ENCODE measurements at regions not wholly inside any gene's neighbourhood (a gene's known extent, or its start where the extent isn't known, plus 50 kb on each side); places are given as distances from the start of the nearest gene placed in this dataset.

GRCh38 chr3:159721324-159721723 is 267.3 kb upstream of the IL12A start:
- no peak for TF ChIP-seq POLR2AphosphoS5 (IDR thresholded peaks at IDR 0.05; ENCODE audit: borderline replicate concordance, low read depth, low read length)
- no peak for TF ChIP-seq FOXP2 (optimal IDR thresholded peaks at IDR 0.05; ENCODE audit: control extremely low read depth, extremely low read length, insufficient read depth)
- TF ChIP-seq EZH2 (IDR thresholded peaks at IDR 0.05), result no peak
- Histone ChIP-seq H3K9me3 (ENCODE audit: low read depth, low read length) (no peaks in the 10 kb centered on the region), H3K27ac (no peak overlapping the region), H3K9ac (ENCODE audit: insufficient read length) (no peak overlapping the region), H3K4me3 (no peak overlapping the region), H3K36me3 (ENCODE audit: insufficient read depth, low read length) (no peaks in the 10 kb centered on the region)
- no peak for DNase-seq (ENCODE audit: low read depth, low spot score)

- H3K4me3 ChIP-seq, result no peak overlapping the region
- no peak overlapping the region for H3K9ac ChIP-seq (ENCODE audit: insufficient read length)
- TF ChIP-seq FOXP2 (optimal IDR thresholded peaks at IDR 0.05; ENCODE audit: control extremely low read depth, extremely low read length, insufficient read depth), result no peak
- TF ChIP-seq EZH2 (IDR thresholded peaks at IDR 0.05), result no peak
- TF ChIP-seq POLR2AphosphoS5 (IDR thresholded peaks at IDR 0.05; ENCODE audit: borderline replicate concordance, low read depth, low read length), result no peak
- no peak overlapping the region for H3K27ac ChIP-seq
- DNase-seq (ENCODE audit: low read depth, low spot score), result no peak
- no peaks in the 10 kb centered on the region for H3K9me3 ChIP-seq (ENCODE audit: low read depth, low read length)
- H3K36me3 ChIP-seq (ENCODE audit: insufficient read depth, low read length), result no peaks in the 10 kb centered on the region
Measured at GRCh38 chr3:159723295-159723694, 265.3 kb upstream of the IL12A start.

GRCh38 chr3:159724627-159725026 is 264.0 kb upstream of the IL12A start:
- H3K9me3 ChIP-seq (ENCODE audit: low read depth, low read length), result no peaks in the 10 kb centered on the region
- H3K36me3 ChIP-seq (ENCODE audit: insufficient read depth, low read length), result no peaks in the 10 kb centered on the region
- no peak overlapping the region for H3K4me3 ChIP-seq
- DNase-seq (ENCODE audit: low read depth, low spot score), result no peak
- H3K27ac ChIP-seq, result no peak overlapping the region
- no peak overlapping the region for H3K9ac ChIP-seq (ENCODE audit: insufficient read length)
- no peak for TF ChIP-seq FOXP2 (optimal IDR thresholded peaks at IDR 0.05; ENCODE audit: control extremely low read depth, extremely low read length, insufficient read depth)
- no peak for TF ChIP-seq POLR2AphosphoS5 (IDR thresholded peaks at IDR 0.05; ENCODE audit: borderline replicate concordance, low read depth, low read length)
- TF ChIP-seq EZH2 (IDR thresholded peaks at IDR 0.05), result no peak

- no peak for DNase-seq (ENCODE audit: low read depth, low spot score)
- TF ChIP-seq FOXP2 (optimal IDR thresholded peaks at IDR 0.05; ENCODE audit: control extremely low read depth, extremely low read length, insufficient read depth) (no peak), POLR2AphosphoS5 (IDR thresholded peaks at IDR 0.05; ENCODE audit: borderline replicate concordance, low read depth, low read length) (no peak), EZH2 (IDR thresholded peaks at IDR 0.05) (no peak)
- Histone ChIP-seq H3K9me3 (ENCODE audit: low read depth, low read length) (no peaks in the 10 kb centered on the region), H3K4me3 (no peak overlapping the region), H3K9ac (ENCODE audit: insufficient read length) (no peak overlapping the region), H3K36me3 (ENCODE audit: insufficient read depth, low read length) (no peaks in the 10 kb centered on the region), H3K27ac (no peak overlapping the region)
Measured at GRCh38 chr3:159726231-159726964, 262.2 kb upstream of the IL12A start.

GRCh38 chr3:159727506-159727905 is 261.1 kb upstream of the IL12A start:
- no peak overlapping the region for H3K9ac ChIP-seq (ENCODE audit: insufficient read length)
- no peak overlapping the region for H3K4me3 ChIP-seq
- H3K9me3 ChIP-seq (ENCODE audit: low read depth, low read length), result no peaks in the 10 kb centered on the region
- TF ChIP-seq POLR2AphosphoS5 (IDR thresholded peaks at IDR 0.05; ENCODE audit: borderline replicate concordance, low read depth, low read length) (no peak), EZH2 (IDR thresholded peaks at IDR 0.05) (no peak)
- H3K36me3 ChIP-seq (ENCODE audit: insufficient read depth, low read length), result no peaks in the 10 kb centered on the region
- DNase-seq (ENCODE audit: low read depth, low spot score), result no peak
- no peak overlapping the region for H3K27ac ChIP-seq

- H3K9me3 ChIP-seq (ENCODE audit: low read depth, low read length), result no peaks in the 10 kb centered on the region
- H3K36me3 ChIP-seq (ENCODE audit: insufficient read depth, low read length), result no peaks in the 10 kb centered on the region
- no peak for TF ChIP-seq EZH2 (IDR thresholded peaks at IDR 0.05)
- no peak for TF ChIP-seq FOXP2 (optimal IDR thresholded peaks at IDR 0.05; ENCODE audit: control extremely low read depth, extremely low read length, insufficient read depth)
- TF ChIP-seq POLR2AphosphoS5 (IDR thresholded peaks at IDR 0.05; ENCODE audit: borderline replicate concordance, low read depth, low read length), result no peak
- H3K4me3 ChIP-seq, result no peak overlapping the region
- no peak overlapping the region for H3K9ac ChIP-seq (ENCODE audit: insufficient read length)
- DNase-seq (ENCODE audit: low read depth, low spot score), result no peak
- H3K27ac ChIP-seq, result no peak overlapping the region
Measured at GRCh38 chr3:159731254-159731653, 257.4 kb upstream of the IL12A start.

- Histone ChIP-seq H3K9ac (ENCODE audit: insufficient read length) (no peak overlapping the region), H3K9me3 (ENCODE audit: low read depth, low read length) (no peaks in the 10 kb centered on the region), H3K4me3 (no peak overlapping the region), H3K36me3 (ENCODE audit: insufficient read depth, low read length) (no peaks in the 10 kb centered on the region), H3K27ac (no peak overlapping the region)
- no peak for DNase-seq (ENCODE audit: low read depth, low spot score)
- TF ChIP-seq EZH2 (IDR thresholded peaks at IDR 0.05), result no peak
- TF ChIP-seq POLR2AphosphoS5 (IDR thresholded peaks at IDR 0.05; ENCODE audit: borderline replicate concordance, low read depth, low read length), result no peak
Measured at GRCh38 chr3:159732172-159733111, 256.2 kb upstream of the IL12A start.

GRCh38 chr3:159733194-159733860 is 255.3 kb upstream of the IL12A start:
- H3K9ac ChIP-seq (ENCODE audit: insufficient read length), result no peak overlapping the region
- H3K4me3 ChIP-seq, result no peak overlapping the region
- TF ChIP-seq POLR2AphosphoS5 (IDR thresholded peaks at IDR 0.05; ENCODE audit: borderline replicate concordance, low read depth, low read length), result no peak
- TF ChIP-seq EZH2 (IDR thresholded peaks at IDR 0.05), result no peak
- no peak for TF ChIP-seq FOXP2 (optimal IDR thresholded peaks at IDR 0.05; ENCODE audit: control extremely low read depth, extremely low read length, insufficient read depth)
- H3K9me3 ChIP-seq (ENCODE audit: low read depth, low read length), result no peaks in the 10 kb centered on the region
- no peak overlapping the region for H3K27ac ChIP-seq
- no peak for DNase-seq (ENCODE audit: low read depth, low spot score)
- no peaks in the 10 kb centered on the region for H3K36me3 ChIP-seq (ENCODE audit: insufficient read depth, low read length)

Data from SK-N-MC (cell line).